Endodermal cell (in vitro differentiated cells): ENCODE measurements at regions not wholly inside any gene's neighbourhood (a gene's known extent, or its start where the extent isn't known, plus 50 kb on each side); places are given as distances from the start of the nearest gene placed in this dataset.

Experiments used
- DNase-seq: peaks from one replicate; pipeline ENCODE4 v3.0.0-alpha.2; 2017
- H3K27ac ChIP-seq: 2 replicates; pipeline ENCODE4 v1.5.1; 2013; ENCODE audit warnings: mild to moderate bottlenecking, low read depth, low read length, moderate library complexity
- H3K27me3 ChIP-seq: 2 replicates; pipeline ENCODE4 v1.6.1; 2013; ENCODE audit warnings: mild to moderate bottlenecking, low read length, moderate library complexity; ENCODE audit not compliant: insufficient read depth, control insufficient read depth, poor library complexity, severe bottlenecking
- H3K36me3 ChIP-seq: 2 replicates; pipeline ENCODE4 v1.7.0; 2013; ENCODE audit warnings: mild to moderate bottlenecking, low read length, moderate library complexity; ENCODE audit not compliant: control insufficient read depth, insufficient read depth
- H3K4me1 ChIP-seq: one replicate; pipeline ENCODE4 v1.7.0; 2013; ENCODE audit warnings: low read length; ENCODE audit not compliant: control insufficient read depth, insufficient read depth
- H3K4me3 ChIP-seq: 2 replicates; pipeline ENCODE4 v1.5.1; 2013; ENCODE audit warnings: mild to moderate bottlenecking, low read length, moderate library complexity
- H3K9ac ChIP-seq: 2 replicates; pipeline ENCODE4 v1.6.1; 2013; ENCODE audit warnings: mild to moderate bottlenecking, low read length, moderate library complexity; ENCODE audit not compliant: poor library complexity, severe bottlenecking; ENCODE audit errors: extremely low read depth
- H3K9me3 ChIP-seq: 2 replicates; pipeline ENCODE4 v1.6.1; 2013; ENCODE audit warnings: mild to moderate bottlenecking, low read length, moderate library complexity; ENCODE audit not compliant: control insufficient read depth
- H3K27ac Mint-ChIP-seq: 2 replicates; pipeline ENCODE4 v1.8.0; 2020; ENCODE audit warnings: mixed read lengths
- H3K27me3 Mint-ChIP-seq: 2 replicates; pipeline ENCODE4 v1.8.0; 2021; ENCODE audit warnings: mild to moderate bottlenecking, mixed read lengths; ENCODE audit not compliant: insufficient read depth
- H3K36me3 Mint-ChIP-seq: 2 replicates; pipeline ENCODE4 v1.8.0; 2020; ENCODE audit warnings: low read depth, mixed read lengths
- H3K4me1 Mint-ChIP-seq: 2 replicates; pipeline ENCODE4 v1.8.0; 2020; ENCODE audit warnings: mixed read lengths
- H3K4me3 Mint-ChIP-seq: 2 replicates; pipeline ENCODE4 v1.8.0; 2020; ENCODE audit warnings: mild to moderate bottlenecking, moderate library complexity, mixed read lengths
- H3K9me3 Mint-ChIP-seq: 2 replicates; pipeline ENCODE4 v1.8.0; 2020; ENCODE audit warnings: mild to moderate bottlenecking, mixed read lengths
- CTCF ChIP-seq: fragments of 200-600 bp; sonication (generic); conservative IDR thresholded peaks from 2 replicates; pipeline ENCODE4 v1.5.0; 2021; ENCODE audit warnings: antibody characterized with exemption, mild to moderate bottlenecking
- WGBS, 2 experiments: methylation state at CpG; one replicate each; pipeline versions ENCODE4 v1.1.5 to v1.1.7; 2013; ENCODE audit warnings: missing lambda C conversion rate in 2 of 2, mixed read lengths in 1 of 2; ENCODE audit not compliant: insufficient coverage in 1 of 2, insufficient read length in 1 of 2; 5-methylcytosine and 5-hydroxymethylcytosine counted together

GRCh38 chr6:169958510-169958909 lies 207.1 kb downstream of the ERMARD start:
- Histone ChIP-seq H3K9me3 (no peaks in the 10 kb centered on the region), H3K4me3 (no peak overlapping the region), H3K27ac (no peak overlapping the region), H3K36me3 (no peaks in the 10 kb centered on the region), H3K4me1 (no peaks in the 10 kb centered on the region), H3K9ac (no peak overlapping the region), H3K27me3 (peaks cover 16% of the 10 kb centered on the region)
- Mint-ChIP-seq H3K27me3 (peaks cover 7% of the 10 kb centered on the region), H3K27ac (no peak overlapping the region), H3K4me3 (no peak overlapping the region), H3K36me3 (no peaks in the 10 kb centered on the region), H3K4me1 (no peaks in the 10 kb centered on the region), H3K9me3 (no peaks in the 10 kb centered on the region)
- TF ChIP-seq CTCF, result no peak
- 94 to 98% methylated on average over 9 to 10 of the region's 10 CpGs for WGBS, 2 experiments
- DNase-seq, result peak; percentile 31

DNA sequence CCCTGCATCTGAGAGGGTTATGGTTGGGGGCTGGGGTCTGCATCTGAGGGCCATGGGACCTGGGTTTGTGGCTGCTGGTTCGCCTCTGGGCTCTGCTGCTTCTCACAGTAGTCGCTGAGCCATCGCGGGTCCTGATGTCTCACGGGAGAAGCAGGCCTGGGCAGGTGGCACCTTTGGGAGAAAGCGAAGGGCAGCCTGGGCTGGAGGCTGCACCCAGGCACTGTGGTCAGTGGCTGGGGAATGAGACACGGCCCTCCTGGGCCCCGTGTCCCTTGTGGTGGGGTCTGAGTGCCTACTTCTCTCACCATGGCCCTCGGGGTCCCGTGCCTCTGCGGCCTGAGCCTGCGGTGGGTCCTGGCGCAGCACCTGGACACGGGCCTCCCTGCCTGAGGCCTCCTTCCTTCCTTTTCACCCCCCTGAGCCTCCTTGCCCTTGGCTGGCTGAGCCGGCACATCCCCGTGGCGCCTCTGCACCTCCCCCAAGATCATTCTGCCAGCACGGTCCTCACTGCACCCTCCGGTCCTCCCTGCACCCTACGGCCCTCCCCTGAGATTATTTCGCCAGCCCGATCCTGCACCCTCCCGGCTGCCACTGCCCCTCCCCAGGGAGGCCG lies 206.0 kb downstream of the ERMARD start:
- TF ChIP-seq CTCF, result no peak
- H3K9me3 Mint-ChIP-seq, result no peaks in the 10 kb centered on the region
- Histone ChIP-seq H3K27me3 (peaks cover 11% of the 10 kb centered on the region), H3K9ac (no peak overlapping the region), H3K4me3 (no peak overlapping the region), H3K27ac (no peak overlapping the region), H3K36me3 (no peaks in the 10 kb centered on the region), H3K9me3 (no peaks in the 10 kb centered on the region), H3K4me1 (no peaks in the 10 kb centered on the region)
- no peaks in the 10 kb centered on the region for H3K36me3 Mint-ChIP-seq
- peak; percentile 38 for DNase-seq
- H3K27ac Mint-ChIP-seq, result no peak overlapping the region
- no peaks in the 10 kb centered on the region for H3K4me1 Mint-ChIP-seq
- H3K4me3 Mint-ChIP-seq, result no peak overlapping the region
- H3K27me3 Mint-ChIP-seq, result peaks cover 2% of the 10 kb centered on the region
- WGBS, 2 experiments, result 89 to 96% methylated on average over 7 to 24 of the region's 24 CpGs

DNA sequence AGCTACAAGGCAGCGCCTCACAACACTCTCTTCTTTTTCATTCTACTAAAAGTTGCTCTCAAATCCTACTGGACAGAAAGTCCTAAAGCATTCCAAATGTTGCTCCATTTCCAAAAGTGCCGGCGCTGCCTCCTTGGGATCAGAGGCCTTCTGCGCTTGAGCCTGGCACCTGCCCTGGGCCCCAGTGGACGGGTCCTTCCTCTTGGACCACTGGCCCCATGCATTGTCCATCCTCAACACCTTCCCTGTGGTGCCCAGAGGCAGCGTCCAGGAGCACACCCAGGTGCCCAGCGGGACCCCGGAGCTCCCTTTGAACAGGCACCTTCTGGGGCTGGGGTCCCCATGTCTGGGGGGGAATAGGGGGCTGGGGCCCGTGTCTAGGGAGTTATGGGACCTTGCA lies 205.2 kb downstream of the ERMARD start:
- Mint-ChIP-seq H3K4me1 (no peaks in the 10 kb centered on the region), H3K4me3 (no peak overlapping the region), H3K27ac (no peak overlapping the region), H3K27me3 (no peaks in the 10 kb centered on the region), H3K36me3 (no peaks in the 10 kb centered on the region), H3K9me3 (no peaks in the 10 kb centered on the region)
- peaks cover 5% of the 10 kb centered on the region for H3K27me3 ChIP-seq
- no peak for TF ChIP-seq CTCF
- WGBS, 2 experiments, result 97 to 100% methylated on average over 4 to 8 of the region's 9 CpGs
- H3K9me3 ChIP-seq, result no peaks in the 10 kb centered on the region
- H3K4me3 ChIP-seq, result no peak overlapping the region
- H3K36me3 ChIP-seq, result no peaks in the 10 kb centered on the region
- DNase-seq, result no peak
- no peaks in the 10 kb centered on the region for H3K4me1 ChIP-seq
- H3K27ac ChIP-seq, result no peak overlapping the region
- H3K9ac ChIP-seq, result no peak overlapping the region
